Choroid plexus epithelial cell (primary cell): ENCODE measurements at regions not wholly inside any gene's neighbourhood (a gene's known extent, or its start where the extent isn't known, plus 50 kb on each side); places are given as distances from the start of the nearest gene placed in this dataset.
"Not testable (repeated sequence)": the region's sequence is repeated elsewhere in the genome, so short reads cannot be mapped to it uniquely, and the experiment has no call there.

Experiments
- DNase-seq: peaks from one replicate; pipeline ENCODE4 v3.0.0-alpha.2; 2010; ENCODE audit warnings: low read depth
- H3K4me3 ChIP-seq: 2 replicates; pipeline ENCODE4 v1.5.1; 2011; ENCODE audit warnings: low read depth, mild to moderate bottlenecking, control low read depth, low read length, moderate library complexity
- CTCF ChIP-seq: conservative IDR thresholded peaks from 2 replicates; pipeline ENCODE4 v1.5.1; 2011; ENCODE audit warnings: low read depth, mild to moderate bottlenecking, control low read depth, inconsistent platforms, low read length, moderate library complexity

GRCh38 chr5:124973661-124974060, 227.2 kb upstream of the ZNF608 start:
- DNase-seq, result no peak
- H3K4me3 ChIP-seq, result no peak overlapping the region
- no peak for TF ChIP-seq CTCF

GRCh38 chr5:124976086-124976485, 229.6 kb upstream of the ZNF608 start:
- DNase-seq, result no peak
- no peak for TF ChIP-seq CTCF
- no peak overlapping the region for H3K4me3 ChIP-seq

- DNase-seq, result no peak
- TF ChIP-seq CTCF, result no peak
- H3K4me3 ChIP-seq, result no peak overlapping the region
These were observed 232.8 kb upstream of the ZNF608 start for GRCh38 chr5:124979251-124979650.

GRCh38 chr5:124980163-124980941, 233.9 kb upstream of the ZNF608 start:
- no peak for TF ChIP-seq CTCF
- no peak for DNase-seq
- no peak overlapping the region for H3K4me3 ChIP-seq

- DNase-seq, result no peak
- H3K4me3 ChIP-seq, result no peak overlapping the region
- TF ChIP-seq CTCF, result no peak
These were observed 235.5 kb upstream of the ZNF608 start for GRCh38 chr5:124981901-124982300.

GRCh38 chr5:124986170-124986569, 239.7 kb upstream of the ZNF608 start:
- no peak for DNase-seq
- H3K4me3 ChIP-seq, result no peak overlapping the region
- no peak for TF ChIP-seq CTCF

- DNase-seq, result peak; percentile 28
- no peak for TF ChIP-seq CTCF
- H3K4me3 ChIP-seq, result no peak overlapping the region
These were observed 240.2 kb upstream of the ZNF608 start for GRCh38 chr5:124986667-124987066.

- not testable (repeated sequence) for DNase-seq, H3K4me3 ChIP-seq
These were observed 241.3 kb upstream of the ZNF608 start for GRCh38 chr5:124987786-124988185.
